SIG-M5 treated with dmso at 0.1 percent for 504 hours (cell line): ENCODE measurements at regions not wholly inside any gene's neighbourhood (a gene's known extent, or its start where the extent isn't known, plus 50 kb on each side); places are given as distances from the start of the nearest gene placed in this dataset.

Experiments
- DNase-seq: peaks from one replicate; lab custom pipeline; 2025; ENCODE audit not compliant: unreplicated experiment; lab: John Stamatoyannopoulos, UW

- DNase-seq, result no peak
These were observed 120.6 kb downstream of the MAB21L3 start for GRCh38 chr1:116231752-116232151.

- DNase-seq, result no peak
These were observed 121.9 kb downstream of the MAB21L3 start for GRCh38 chr1:116232989-116233514.

GRCh38 chr1:116234429-116234828, 123.2 kb downstream of the MAB21L3 start:
- DNase-seq, result no peak

- no peak for DNase-seq
These were observed 128.7 kb downstream of the MAB21L3 start for GRCh38 chr1:116239916-116240315.

GRCh38 chr1:116242741-116243140, 130.3 kb upstream of the ATP1A1 start:
- no peak for DNase-seq

GRCh38 chr1:116243333-116244054, 129.6 kb upstream of the ATP1A1 start:
- peak; percentile 19 for DNase-seq

GRCh38 chr1:116246174-116246573, 126.9 kb upstream of the ATP1A1 start:
- no peak for DNase-seq

GRCh38 chr1:116252271-116252670, 120.8 kb upstream of the ATP1A1 start:
- DNase-seq, result no peak

- DNase-seq, result no peak
These were observed 120.3 kb upstream of the ATP1A1 start for GRCh38 chr1:116252785-116253184.

GRCh38 chr1:116253566-116254382, 119.3 kb upstream of the ATP1A1 start:
- no peak for DNase-seq

GRCh38 chr1:116254776-116255175, 118.3 kb upstream of the ATP1A1 start:
- no peak for DNase-seq

- DNase-seq, result no peak
These were observed 117.4 kb upstream of the ATP1A1 start for GRCh38 chr1:116255486-116256285.

- DNase-seq, result no peak
These were observed 116.8 kb upstream of the ATP1A1 start for GRCh38 chr1:116256286-116256649.

- DNase-seq, result no peak
These were observed 116.2 kb upstream of the ATP1A1 start for GRCh38 chr1:116256875-116257274.

- DNase-seq, result no peak
These were observed 115.7 kb upstream of the ATP1A1 start for GRCh38 chr1:116257341-116257767.

GRCh38 chr1:116257836-116258235, 115.2 kb upstream of the ATP1A1 start:
- DNase-seq, result no peak

GRCh38 chr1:116258668-116259419, 114.2 kb upstream of the ATP1A1 start:
- DNase-seq, result no peak

GRCh38 chr1:116259663-116260062, 113.4 kb upstream of the ATP1A1 start:
- no peak for DNase-seq

GRCh38 chr1:116260115-116260514, 112.9 kb upstream of the ATP1A1 start:
- DNase-seq, result no peak

- no peak for DNase-seq
These were observed 112.4 kb upstream of the ATP1A1 start for GRCh38 chr1:116260621-116261020.

GRCh38 chr1:116261227-116261626, 111.8 kb upstream of the ATP1A1 start:
- DNase-seq, result no peak
